RCC 7860 (cell line): ENCODE measurements at regions not wholly inside any gene's neighbourhood (a gene's known extent, or its start where the extent isn't known, plus 50 kb on each side); places are given as distances from the start of the nearest gene placed in this dataset.

Source experiments
- DNase-seq: peaks from one replicate; pipeline ENCODE4 v3.0.0-alpha.2; 2015; ENCODE audit warnings: low spot score
- FAIRE-seq: peaks from 2 replicates; lab custom pipeline; 2012; peaks lifted over from hg19 to GRCh38; lab: Jason Lieb, UNC

DNA sequence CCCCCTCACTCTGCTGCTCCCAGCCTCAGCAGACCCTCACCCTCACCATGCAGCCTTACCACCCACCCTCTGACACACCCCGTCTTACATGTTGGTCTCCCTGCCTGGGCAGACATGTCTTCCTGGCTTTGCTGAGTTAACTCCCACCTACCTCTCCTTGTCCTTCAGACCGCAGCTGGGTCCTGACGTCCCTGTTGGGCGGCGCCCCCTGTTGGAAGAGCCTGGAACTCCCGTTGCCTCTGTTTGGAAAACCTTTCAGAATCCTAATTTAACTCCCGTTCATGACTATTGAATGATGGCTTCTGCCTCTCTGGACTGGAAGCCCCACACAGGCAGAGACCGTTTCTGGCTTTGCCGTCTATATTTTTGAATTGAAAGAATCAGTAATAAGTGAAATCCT is 245.1 kb downstream of the MYLK4 start:
- DNase-seq: no peak

DNA sequence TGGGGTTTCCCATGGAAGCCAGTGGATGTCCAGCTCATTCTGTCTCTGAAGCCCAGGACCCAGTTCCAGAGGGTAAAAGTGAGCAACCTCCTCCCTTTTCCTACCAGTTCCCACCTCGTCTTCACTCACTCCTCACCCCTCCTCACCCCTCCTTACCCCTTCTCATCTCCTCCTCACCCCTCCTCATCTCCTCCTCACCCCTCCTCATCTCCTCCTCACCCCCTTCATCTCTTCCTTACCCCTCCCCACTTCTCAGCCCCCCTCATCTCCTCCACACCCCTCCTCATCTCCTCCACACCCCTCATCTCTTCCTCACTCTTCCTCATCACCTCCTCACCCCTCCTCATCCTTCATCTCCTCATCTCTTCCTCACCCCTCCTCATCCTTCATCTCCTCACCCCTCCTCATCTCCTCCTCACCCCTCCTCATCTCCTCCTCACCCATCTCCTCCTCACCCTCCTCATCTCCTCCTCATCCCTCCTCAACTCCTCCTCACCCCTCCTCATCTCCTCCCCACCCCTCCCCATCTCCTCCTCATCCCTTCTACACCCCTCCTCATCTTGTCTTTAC is 246.1 kb downstream of the MYLK4 start:
- FAIRE-seq (no peak), DNase-seq (no peak)

More for the DNA sequence above, 245.1 kb downstream of the MYLK4 start:
- no peak for FAIRE-seq

DNA sequence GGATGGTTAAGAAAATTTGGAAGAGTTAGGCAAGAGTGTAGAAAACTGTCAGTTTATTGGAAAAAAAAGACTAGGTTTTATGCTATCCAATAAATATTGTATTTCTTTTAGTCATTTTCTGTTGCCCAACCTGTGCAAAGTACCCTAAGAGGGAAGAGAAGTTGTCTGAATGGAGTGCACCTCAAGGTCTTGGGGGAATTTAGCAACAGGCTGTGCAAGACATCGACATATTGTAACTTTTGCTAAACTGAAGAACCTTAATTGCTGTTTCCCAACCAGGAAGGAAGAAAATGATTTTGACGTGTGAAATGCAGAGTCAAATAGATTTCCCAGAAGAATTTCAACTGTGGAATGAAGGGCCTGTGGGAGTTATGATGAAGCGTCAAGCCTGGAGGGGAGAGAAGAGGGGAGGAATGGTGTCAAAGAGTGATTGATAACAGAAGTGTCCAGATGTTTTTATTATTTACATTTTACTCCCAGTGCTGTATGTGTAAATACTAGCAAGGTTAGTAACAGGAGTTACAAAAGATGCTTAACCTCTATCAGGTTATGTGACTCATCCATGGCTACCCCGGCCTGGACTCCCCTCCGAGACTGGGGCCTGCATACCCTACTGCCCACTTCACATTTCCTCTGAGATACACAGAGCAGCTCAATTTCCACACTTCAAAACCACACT is 246.8 kb downstream of the MYLK4 start:
- FAIRE-seq (no peak), DNase-seq (no peak)

DNA sequence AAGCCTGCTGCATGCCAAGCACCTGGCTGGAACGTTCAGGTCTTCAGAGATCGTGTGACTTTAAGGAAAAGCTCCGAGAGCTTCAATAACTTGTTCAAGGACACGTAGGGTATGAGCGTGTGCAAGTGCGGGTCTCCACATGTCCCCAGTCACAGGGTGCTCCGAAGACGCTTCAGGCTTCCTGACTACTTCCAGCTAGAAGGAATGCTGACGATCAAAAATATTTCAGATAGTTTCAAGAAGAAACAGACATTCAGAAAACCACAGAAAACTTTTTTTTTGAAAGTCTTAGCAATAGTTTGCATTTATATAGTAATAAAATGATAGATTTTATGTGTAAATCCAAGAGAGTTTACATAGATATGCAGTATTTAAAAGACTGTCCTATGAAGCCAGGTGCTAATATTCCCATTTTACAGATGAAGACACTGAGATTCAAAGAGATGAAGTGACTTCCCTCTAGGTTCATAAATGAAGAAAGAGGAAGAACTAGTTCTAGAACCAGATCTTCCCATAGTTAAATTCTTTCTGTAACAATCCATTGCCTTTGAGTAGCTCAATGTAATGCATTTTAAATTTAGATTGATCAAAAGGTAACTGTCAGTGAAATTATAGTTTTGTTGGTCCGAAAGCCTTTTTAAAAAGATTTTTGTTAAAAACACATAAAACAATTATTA is 247.6 kb downstream of the MYLK4 start:
- DNase-seq (no peak), FAIRE-seq (no peak)

DNA sequence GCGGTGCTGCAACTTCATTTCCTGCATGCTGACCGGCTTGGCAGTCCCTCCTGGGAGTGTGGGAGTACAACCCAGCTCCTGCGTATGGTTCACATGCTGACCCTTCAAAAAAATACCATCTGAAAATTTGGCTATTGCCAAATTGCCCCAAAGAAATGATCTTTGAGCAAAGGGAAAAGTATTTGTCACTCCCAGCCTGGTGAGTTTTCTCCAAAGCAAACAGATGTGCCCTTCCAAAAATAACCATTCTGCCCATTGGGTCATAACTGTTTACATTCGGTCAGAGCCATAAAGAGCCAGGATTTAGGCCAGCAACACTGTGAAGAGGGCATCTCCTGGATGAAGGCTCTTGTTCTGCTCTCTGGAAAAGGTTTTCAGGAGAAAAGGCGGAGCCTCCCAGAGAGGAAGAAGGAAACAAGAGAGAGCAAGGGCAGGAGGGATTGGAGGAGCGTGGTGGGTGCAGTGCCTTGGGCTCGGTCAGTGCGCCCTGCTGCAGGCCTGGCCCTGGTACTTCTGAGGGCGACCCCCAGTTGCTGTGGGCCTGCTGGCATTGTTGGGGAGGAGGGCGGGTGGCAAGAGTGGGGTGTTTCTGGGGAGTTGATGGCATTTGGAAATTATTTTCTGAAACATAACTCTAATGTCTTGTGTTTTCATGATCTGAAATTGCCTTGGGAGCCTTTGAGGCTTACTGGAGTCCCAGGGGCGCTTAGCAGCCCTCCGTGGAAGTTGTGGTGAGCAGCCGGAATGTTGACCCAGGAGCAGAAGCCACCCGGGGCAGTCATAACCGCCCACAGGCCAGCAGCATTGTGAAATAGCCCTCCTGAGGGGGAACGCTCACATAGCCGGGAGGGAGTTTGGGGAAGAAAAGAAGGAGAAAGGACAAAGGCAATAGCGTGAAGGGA is 248.4 kb downstream of the MYLK4 start:
- no peak for DNase-seq
- no peak for FAIRE-seq

DNA sequence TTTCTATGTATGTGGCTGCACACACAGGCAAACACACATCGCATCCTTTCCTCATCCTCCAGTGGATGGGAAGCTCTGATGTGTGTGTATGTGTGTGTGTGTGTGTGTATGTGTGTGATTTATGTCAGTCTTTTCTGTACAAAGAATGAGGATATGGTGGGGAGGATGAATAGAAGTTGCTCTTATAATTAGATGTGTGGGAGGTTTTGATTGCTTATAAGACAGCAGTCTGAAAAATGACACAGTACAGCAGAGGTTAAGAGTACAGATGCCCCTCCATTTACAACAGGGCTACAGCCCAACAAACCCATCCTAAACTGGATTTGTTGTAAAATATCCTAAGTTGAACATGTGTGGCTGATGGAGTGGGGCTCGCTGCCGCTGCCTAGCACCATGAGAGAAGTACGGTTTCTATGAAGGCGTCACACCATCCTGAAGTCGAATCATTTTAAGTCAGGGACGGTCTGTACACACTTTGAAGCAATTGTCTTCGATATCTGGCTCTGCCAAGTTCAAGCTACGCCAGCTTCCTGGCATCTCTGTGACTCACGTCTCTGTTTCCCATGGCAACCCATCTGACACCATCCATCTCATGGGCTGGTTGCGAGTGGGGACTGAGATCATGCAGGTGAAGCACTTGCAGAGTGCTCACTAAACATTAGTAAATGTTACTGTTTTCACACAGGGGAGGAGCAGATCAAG is 252.6 kb downstream of the MYLK4 start:
- FAIRE-seq: no peak
- DNase-seq: peak; percentile 51

DNA sequence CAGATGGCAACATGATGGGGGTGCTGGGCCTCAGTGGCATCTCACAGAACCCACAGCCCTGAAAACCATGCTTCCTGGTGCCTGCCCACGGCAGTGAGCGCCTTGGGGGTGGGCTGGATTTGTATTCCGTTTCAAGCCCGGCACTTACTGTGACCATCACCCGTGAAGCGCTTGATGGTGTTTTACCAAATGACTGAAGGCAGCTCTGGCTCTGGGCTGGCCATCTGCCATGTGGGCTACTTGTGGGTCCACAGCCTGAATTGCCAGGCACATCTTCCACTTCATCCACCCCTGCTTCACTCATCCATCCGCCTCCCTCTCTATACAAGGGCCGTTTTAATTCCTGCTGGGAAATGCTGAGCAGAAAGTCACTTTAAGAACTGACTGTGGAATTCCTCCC is 250.9 kb upstream of the GMDS start:
- no peak for FAIRE-seq
- no peak for DNase-seq

DNA sequence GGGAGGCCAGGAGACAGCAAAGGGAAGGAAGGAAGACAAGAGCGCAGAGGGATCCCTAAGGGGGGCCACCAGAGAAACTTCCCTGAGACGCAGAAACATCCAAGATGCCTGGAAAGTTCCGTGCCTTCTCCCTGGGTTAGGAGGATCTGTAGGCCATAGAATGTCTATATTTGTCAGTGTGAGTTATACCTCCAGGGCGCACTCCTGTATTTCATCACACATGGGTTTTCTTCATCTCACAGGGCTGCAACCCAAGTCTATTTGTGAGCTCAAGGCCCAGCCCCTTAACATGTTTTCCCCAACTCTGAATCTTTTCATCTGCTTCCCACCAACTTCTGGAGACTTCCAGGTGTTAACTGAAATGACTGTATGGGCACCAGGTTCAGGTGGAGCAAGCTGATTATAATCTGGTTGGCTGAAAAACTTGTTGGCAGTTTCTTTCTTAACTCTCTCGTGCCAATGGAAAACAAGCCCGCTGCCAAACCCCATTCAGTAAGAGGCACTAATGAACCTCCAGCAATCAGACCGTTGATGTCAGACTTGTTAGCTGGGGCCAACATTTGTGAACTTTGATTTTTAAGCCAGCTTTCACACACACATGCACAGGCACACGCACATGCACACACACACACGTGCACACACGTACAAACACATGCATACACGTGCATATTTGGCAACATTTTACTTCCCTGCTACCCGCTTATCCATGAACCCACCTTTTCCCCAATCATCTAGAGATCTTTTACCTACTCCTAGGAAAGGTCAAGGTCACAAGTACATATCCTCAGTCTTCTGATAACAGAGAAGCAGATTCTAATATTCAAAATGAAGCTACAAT is 247.5 kb upstream of the GMDS start:
- FAIRE-seq: no peak
- no peak for DNase-seq

DNA sequence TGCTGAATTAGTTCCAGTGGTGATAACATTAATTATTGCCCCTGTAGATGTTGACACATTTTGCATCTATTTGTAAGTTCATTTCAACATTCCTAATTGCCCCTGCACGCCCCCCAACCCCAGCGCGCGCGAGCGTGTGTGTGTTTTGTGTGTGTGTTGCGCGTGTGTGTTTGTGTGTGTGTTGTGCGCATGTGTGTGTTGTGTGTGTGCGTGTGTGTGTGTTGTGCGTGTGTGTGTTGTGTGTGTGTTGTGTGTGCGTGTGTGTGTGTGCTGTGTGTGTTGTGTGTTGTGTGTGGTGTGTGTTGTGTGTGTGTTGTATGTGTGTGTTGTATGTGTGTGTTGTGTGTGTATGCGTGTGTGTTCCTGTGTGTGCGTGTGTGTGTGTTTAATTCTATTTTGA is 245.7 kb upstream of the GMDS start:
- no peak for DNase-seq
- FAIRE-seq: no peak

DNA sequence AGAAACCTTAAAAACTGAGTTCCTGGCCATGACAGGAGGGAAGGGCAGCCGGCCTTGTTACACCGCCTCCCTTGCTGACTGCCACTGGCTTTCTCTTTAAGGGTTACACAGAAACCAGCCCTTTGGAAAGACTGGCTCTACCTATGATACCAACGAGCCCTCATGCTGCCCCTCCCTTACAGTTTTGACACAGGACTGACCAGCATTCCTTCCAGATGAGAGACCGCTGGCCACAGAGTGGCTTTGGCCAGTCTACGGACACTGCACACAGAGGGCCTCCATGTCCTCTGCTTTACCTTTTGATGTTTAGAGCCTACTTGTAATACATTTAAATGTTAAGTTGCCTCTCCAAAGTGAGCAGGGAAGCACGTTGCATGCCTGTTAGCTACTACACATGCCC is 243.2 kb upstream of the GMDS start:
- DNase-seq (no peak), FAIRE-seq (no peak)

DNA sequence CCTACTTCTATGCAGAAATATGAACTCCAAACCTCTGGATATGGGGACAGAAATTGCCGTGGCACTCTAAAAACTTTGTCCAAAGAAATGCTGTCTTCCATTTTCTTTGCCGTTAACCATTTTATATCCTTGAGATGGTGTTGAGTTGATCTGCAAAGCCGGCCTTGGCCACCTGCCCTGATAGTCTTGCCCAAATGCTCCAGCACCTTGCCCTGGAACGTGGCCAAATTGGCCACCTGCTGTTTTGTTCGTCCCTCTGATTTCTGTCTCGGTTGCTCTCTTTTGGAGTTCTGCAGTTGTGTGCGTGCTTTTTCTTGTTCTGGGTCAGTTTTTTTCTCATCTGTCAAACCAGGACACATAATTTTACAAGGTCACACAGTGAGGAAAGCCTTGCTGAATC is 239.7 kb upstream of the GMDS start:
- DNase-seq: no peak
- no peak for FAIRE-seq

DNA sequence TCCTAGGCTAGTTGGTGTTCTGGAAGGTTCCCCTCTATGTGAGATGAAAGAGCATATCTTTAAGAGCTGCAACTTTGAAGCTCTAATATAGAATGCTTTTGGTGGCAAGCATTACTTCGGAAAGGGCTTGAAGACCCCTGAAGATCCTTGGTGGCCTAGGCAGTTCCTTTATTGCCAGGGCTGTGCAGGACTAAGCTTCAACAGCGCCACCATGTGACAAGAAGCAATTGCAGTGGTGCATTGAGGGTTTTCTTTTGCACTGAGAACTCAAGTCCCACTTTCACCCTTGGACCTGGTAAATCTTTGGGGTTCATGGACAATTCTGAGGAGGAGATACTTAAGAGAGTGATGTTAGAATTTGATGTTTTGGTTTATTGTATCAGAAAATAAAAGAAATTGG is 237.4 kb upstream of the GMDS start:
- DNase-seq: no peak
- no peak for FAIRE-seq

DNA sequence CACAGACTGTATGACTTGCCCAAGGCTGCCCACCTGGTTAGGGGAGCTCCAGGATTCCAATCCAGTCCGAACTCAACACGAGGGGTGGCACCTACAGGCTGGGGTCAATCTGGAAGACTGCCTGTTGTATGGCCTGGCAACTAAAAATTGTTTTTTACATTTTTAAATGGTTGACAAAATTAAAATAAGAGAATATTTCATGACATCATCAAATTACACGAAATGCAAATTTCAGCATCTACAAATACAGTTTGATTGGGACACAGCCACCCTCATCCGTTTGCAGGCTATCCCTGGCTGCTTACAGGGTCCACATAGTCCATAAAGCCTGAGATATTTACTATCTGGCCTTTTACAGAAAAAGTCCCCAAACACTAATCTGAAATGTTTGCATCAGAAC is 235.9 kb upstream of the GMDS start:
- FAIRE-seq: no peak
- no peak for DNase-seq

DNA sequence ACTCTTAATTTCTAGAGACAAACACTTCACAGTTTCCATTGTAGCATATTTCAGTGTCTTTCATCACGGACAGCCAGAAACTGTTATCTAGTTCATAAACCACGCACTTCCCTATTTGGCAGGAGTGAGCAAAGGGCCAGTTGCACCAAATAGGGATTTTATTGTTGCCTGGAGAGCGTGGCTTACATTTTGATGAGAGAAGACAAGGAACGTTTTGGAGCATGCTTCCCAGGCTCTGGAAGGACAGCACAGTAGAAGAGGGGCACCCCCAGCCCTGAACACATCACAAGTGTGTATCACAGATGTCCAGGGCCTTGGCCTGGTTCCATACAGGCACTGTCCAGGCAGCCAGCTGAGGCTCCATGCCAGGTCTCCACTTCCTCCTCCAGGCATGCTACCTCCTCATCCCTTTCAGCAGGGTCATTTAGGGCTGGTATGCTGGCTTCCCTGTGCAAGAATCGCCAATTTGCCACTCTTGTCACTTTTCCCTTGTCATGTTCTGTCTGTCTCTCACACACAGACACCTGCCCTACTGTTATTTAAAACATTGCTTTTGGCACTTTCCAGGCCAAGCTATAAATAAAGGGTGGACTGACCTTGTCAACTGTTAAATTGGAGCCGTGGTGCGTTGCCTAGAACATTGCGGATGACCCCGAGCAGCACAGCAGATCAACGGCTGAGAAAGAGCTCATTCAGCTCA is 235.0 kb upstream of the GMDS start:
- no peak for FAIRE-seq
- no peak for DNase-seq

DNA sequence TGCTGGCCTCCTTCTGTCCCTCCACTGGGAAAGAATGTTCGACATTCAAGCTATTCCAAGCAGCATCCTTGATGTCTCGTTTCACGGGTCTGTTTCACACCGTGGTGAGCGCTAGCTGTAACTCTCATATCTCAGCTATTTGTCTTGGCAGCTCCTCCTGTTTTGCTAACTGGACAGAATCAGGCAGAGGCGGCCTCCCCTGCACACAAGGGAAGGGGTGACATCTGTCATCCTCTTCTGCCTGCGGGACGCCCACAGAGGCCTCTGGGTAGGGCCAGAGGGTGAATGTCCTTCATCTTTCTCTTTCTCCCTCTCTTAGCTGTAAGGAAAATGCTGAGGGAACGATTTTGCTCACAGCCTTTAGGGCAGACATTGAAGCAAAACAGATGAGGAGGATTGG is 232.8 kb upstream of the GMDS start:
- no peak for FAIRE-seq
- DNase-seq: no peak

DNA sequence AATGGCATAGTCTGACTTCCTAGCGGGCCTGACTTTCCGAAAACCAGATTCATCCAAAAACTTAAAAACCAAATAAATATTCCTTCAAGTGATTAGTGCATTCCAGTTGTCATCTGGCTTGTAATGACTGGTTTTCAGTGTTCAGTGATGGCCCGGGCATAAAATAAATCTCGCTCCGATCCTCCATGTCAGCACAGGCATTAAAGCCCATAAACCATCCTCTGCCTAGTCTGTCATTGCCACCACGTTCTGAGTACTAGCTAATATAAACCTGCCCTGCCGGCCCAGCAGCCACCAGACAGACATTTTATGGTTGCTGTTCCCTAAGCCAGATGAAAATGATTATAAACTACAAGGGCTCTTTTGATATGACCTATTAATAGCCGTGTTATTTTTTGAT is 232.3 kb upstream of the GMDS start:
- DNase-seq (no peak), FAIRE-seq (no peak)

DNA sequence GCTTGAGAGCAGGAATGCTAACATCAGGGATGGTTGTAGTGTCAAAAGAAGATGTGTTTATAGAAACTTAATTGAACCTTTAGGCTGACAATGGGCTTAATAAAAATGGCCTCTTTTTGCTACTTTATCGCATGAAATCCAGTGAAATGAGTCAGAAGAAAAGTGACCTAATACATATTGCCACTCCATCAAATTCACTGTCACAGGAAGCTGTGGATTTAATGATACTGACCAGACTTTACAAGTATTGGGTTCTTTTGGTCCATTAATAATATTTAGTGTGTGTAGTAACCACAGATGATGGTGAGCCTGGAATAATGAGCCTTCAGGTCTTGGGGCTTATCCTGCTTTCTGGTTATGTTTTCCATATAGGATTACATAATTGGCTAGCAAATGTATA is 231.8 kb upstream of the GMDS start:
- DNase-seq (no peak), FAIRE-seq (no peak)

DNA sequence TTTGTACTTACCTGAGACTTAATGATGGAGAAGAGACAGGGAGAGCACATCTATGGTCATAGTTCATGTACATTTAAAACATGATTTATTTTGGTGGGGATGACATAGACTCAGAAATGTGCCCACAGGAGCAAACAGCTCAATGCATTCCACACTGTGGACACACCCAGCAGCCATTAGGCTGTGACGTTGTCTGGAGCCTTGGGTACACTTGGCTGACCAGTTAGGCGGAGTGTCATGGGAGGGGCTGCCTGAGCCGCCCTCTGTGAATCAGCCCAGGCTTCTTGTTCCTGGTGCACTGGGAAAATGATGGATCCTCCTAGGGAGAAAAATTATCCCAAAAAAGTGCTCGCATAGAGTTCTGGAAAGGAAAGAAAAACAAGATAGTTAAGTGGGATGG is 231.0 kb upstream of the GMDS start:
- DNase-seq: no peak
- FAIRE-seq: no peak

DNA sequence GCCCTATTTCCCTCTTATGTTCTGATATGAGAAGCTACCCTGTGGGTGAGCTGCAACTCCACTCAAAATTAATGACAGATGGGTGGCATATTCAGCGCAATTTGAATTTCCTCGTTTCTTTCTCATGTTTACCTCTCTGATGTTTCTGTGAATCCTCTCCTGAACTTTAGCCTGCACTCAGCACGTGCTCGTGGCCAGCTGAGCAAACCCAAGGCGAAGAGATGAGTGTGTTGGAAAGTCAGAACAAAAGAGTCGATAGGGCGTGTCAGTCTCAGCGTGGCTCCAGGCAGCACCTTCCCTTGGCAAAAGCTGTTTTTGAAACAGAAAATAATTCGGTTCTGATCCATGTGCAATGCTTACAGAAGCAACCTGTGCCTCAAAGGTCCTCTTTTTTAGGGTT is 226.1 kb upstream of the GMDS start:
- FAIRE-seq: no peak
- no peak for DNase-seq
